WTC11 (cell line): ENCODE measurements at regions not wholly inside any gene's neighbourhood (a gene's known extent, or its start where the extent isn't known, plus 50 kb on each side); places are given as distances from the start of the nearest gene placed in this dataset.
A peak's percentile ranks its signal among the peaks of the same experiment; 100 is the strongest.

Source experiments
- CTCF ChIP-seq: fragments of 200-600 bp; IDR thresholded peaks from 2 replicates; pipeline ENCODE4 v1.8.0; 2022; ENCODE audit warnings: antibody characterized with exemption
- ELF4 ChIP-seq: sonication (generic); formaldehyde crosslinking; IDR thresholded peaks from 2 replicates; pipeline ENCODE4 v1.8.1; 2022; ENCODE audit warnings: low read depth, mild to moderate bottlenecking, moderate library complexity, missing genetic modification reagents
- ERG ChIP-seq: fragments of 250-450 bp; sonication (Bioruptor Pico); IDR thresholded peaks from 2 replicates; pipeline ENCODE4 v1.8.0; 2021; ENCODE audit warnings: mild to moderate bottlenecking
- FOXJ3 ChIP-seq: sonication (generic); formaldehyde crosslinking; IDR thresholded peaks from 2 replicates; pipeline ENCODE4 v1.9.0; 2021; ENCODE audit warnings: missing genetic modification reagents, mild to moderate bottlenecking, borderline replicate concordance
- FOXP1 ChIP-seq: sonication (generic); formaldehyde crosslinking; IDR thresholded peaks from 2 replicates; pipeline ENCODE4 v1.8.0; 2022; ENCODE audit warnings: missing genetic modification reagents, mild to moderate bottlenecking, moderate library complexity, borderline replicate concordance
- JAZF1 ChIP-seq: fragments of 250-450 bp; sonication (Bioruptor Pico); IDR thresholded peaks from 2 replicates; pipeline ENCODE4 v1.9.0; 2021; ENCODE audit warnings: moderate library complexity, mild to moderate bottlenecking, inconsistent platforms
- JUN ChIP-seq: sonication (generic); formaldehyde crosslinking; IDR thresholded peaks from 2 replicates; pipeline ENCODE4 v1.8.0; 2023; ENCODE audit warnings: mild to moderate bottlenecking, missing genetic modification reagents
- KAT7 ChIP-seq: sonication (generic); formaldehyde crosslinking; IDR thresholded peaks from 2 replicates; pipeline ENCODE4 v1.8.1; 2023; ENCODE audit warnings: missing genetic modification reagents, mild to moderate bottlenecking, borderline replicate concordance
- MAX ChIP-seq: sonication (generic); formaldehyde crosslinking; IDR thresholded peaks from 2 replicates; pipeline ENCODE4 v1.8.0; 2022; ENCODE audit warnings: mild to moderate bottlenecking, missing genetic modification reagents
- NFE2L1 ChIP-seq: sonication (generic); formaldehyde crosslinking; IDR thresholded peaks from 2 replicates; pipeline ENCODE4 v1.8.1; 2023; ENCODE audit warnings: missing genetic modification reagents
- NFYB ChIP-seq: sonication (generic); formaldehyde crosslinking; conservative IDR thresholded peaks from 2 replicates; pipeline ENCODE4 v1.8.0; 2022; ENCODE audit warnings: low read depth, missing genetic modification reagents
- TEAD1 ChIP-seq: sonication (generic); formaldehyde crosslinking; IDR thresholded peaks from 2 replicates; pipeline ENCODE4 v1.8.0; 2022; ENCODE audit warnings: mild to moderate bottlenecking, missing genetic modification reagents
- ZNF121 ChIP-seq: sonication (generic); formaldehyde crosslinking; IDR thresholded peaks from 2 replicates; pipeline ENCODE4 v1.8.0; 2023; ENCODE audit warnings: missing genetic modification reagents
- ZNF219 ChIP-seq: sonication (generic); formaldehyde crosslinking; IDR thresholded peaks from 2 replicates; pipeline ENCODE4 v1.8.0; 2023; ENCODE audit warnings: missing genetic modification reagents, mild to moderate bottlenecking, borderline replicate concordance
- ZNF317 ChIP-seq: sonication (generic); formaldehyde crosslinking; IDR thresholded peaks from 2 replicates; pipeline ENCODE4 v1.8.1; 2023; ENCODE audit warnings: low read depth, mild to moderate bottlenecking, moderate library complexity, missing genetic modification reagents, borderline replicate concordance
- ZNF396 ChIP-seq: fragments of 250-450 bp; sonication (Bioruptor Pico); IDR thresholded peaks from 2 replicates; pipeline ENCODE4 v1.8.0; 2021; ENCODE audit warnings: mild to moderate bottlenecking, moderate library complexity, borderline replicate concordance
- ZNF416 ChIP-seq: fragments of 250-450 bp; sonication (Bioruptor Pico); IDR thresholded peaks from 2 replicates; pipeline ENCODE4 v1.9.0; 2021; ENCODE audit warnings: mild to moderate bottlenecking, inconsistent platforms
- ZNF423 ChIP-seq: fragments of 250-450 bp; sonication (Bioruptor Pico); IDR thresholded peaks from 2 replicates; pipeline ENCODE4 v2.1.2; 2022; ENCODE audit warnings: mild to moderate bottlenecking, moderate library complexity
- ZNF425 ChIP-seq: fragments of 250-450 bp; sonication (Bioruptor Pico); conservative IDR thresholded peaks from 2 replicates; pipeline ENCODE4 v1.9.0; 2021; ENCODE audit warnings: mild to moderate bottlenecking
- TF ChIP-seq, protein P1 (sequence below): sonication (generic); formaldehyde crosslinking; IDR thresholded peaks from 2 replicates; pipeline ENCODE4 v1.8.0; 2022; ENCODE audit warnings: mild to moderate bottlenecking, missing genetic modification reagents
- TF ChIP-seq, protein P2 (sequence below): sonication (generic); formaldehyde crosslinking; IDR thresholded peaks from 2 replicates; pipeline ENCODE4 v1.8.0; 2022; ENCODE audit warnings: mild to moderate bottlenecking, missing genetic modification reagents
- TF ChIP-seq, protein P3 (sequence below): sonication (generic); formaldehyde crosslinking; IDR thresholded peaks from 2 replicates; pipeline ENCODE4 v1.8.0; 2023; ENCODE audit warnings: mild to moderate bottlenecking, missing genetic modification reagents

GRCh38 chr3:194070634-194071409, 65.1 kb upstream of the HES1 start (continued):
- TF ChIP-seq MAX (CRISPR knock-in tag) (peak; percentile 98), ZNF396 (CRISPR knock-in tag) (no peak), ZNF317 (CRISPR knock-in tag) (no peak), ZNF425 (CRISPR knock-in tag) (no peak), KAT7 (CRISPR knock-in tag) (0 out of 2 replicates have a peak, but pooled peaks have one; percentile 24), TEAD1 (CRISPR knock-in tag) (peak; percentile 93), CTCF (no peak), ZNF219 (CRISPR knock-in tag) (no peak), ELF4 (CRISPR knock-in tag) (0 out of 2 replicates have a peak, but pooled peaks have one; percentile 25), NFYB (CRISPR knock-in tag) (0 out of 2 replicates have a peak, but pooled peaks have one; percentile 10), FOXP1 (CRISPR knock-in tag) (peak; percentile 98), JUN (CRISPR knock-in tag) (peak; percentile 74; the same call in 1 of the 2 replicates), JAZF1 (CRISPR knock-in tag) (no peak), FOXJ3 (CRISPR knock-in tag) (no peak), ZNF121 (no peak), ERG (CRISPR knock-in tag) (no peak), NFE2L1 (peak; percentile 76; the same call in 1 of the 2 replicates), ZNF416 (CRISPR knock-in tag) (no peak), ZNF423 (CRISPR knock-in tag) (no peak)
- TF ChIP-seq, protein P1, sequence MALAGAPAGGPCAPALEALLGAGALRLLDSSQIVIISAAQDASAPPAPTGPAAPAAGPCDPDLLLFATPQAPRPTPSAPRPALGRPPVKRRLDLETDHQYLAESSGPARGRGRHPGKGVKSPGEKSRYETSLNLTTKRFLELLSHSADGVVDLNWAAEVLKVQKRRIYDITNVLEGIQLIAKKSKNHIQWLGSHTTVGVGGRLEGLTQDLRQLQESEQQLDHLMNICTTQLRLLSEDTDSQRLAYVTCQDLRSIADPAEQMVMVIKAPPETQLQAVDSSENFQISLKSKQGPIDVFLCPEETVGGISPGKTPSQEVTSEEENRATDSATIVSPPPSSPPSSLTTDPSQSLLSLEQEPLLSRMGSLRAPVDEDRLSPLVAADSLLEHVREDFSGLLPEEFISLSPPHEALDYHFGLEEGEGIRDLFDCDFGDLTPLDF (CRISPR knock-in tag), result peak; percentile 70; the same call in 1 of the 2 replicates
- TF ChIP-seq, protein P2, sequence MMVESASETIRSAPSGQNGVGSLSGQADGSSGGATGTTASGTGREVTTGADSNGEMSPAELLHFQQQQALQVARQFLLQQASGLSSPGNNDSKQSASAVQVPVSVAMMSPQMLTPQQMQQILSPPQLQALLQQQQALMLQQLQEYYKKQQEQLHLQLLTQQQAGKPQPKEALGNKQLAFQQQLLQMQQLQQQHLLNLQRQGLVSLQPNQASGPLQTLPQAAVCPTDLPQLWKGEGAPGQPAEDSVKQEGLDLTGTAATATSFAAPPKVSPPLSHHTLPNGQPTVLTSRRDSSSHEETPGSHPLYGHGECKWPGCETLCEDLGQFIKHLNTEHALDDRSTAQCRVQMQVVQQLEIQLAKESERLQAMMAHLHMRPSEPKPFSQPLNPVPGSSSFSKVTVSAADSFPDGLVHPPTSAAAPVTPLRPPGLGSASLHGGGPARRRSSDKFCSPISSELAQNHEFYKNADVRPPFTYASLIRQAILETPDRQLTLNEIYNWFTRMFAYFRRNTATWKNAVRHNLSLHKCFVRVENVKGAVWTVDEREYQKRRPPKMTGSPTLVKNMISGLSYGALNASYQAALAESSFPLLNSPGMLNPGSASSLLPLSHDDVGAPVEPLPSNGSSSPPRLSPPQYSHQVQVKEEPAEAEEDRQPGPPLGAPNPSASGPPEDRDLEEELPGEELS (CRISPR knock-in tag), result peak; percentile 93; the same call in 1 of the 2 replicates
- TF ChIP-seq, protein P3, sequence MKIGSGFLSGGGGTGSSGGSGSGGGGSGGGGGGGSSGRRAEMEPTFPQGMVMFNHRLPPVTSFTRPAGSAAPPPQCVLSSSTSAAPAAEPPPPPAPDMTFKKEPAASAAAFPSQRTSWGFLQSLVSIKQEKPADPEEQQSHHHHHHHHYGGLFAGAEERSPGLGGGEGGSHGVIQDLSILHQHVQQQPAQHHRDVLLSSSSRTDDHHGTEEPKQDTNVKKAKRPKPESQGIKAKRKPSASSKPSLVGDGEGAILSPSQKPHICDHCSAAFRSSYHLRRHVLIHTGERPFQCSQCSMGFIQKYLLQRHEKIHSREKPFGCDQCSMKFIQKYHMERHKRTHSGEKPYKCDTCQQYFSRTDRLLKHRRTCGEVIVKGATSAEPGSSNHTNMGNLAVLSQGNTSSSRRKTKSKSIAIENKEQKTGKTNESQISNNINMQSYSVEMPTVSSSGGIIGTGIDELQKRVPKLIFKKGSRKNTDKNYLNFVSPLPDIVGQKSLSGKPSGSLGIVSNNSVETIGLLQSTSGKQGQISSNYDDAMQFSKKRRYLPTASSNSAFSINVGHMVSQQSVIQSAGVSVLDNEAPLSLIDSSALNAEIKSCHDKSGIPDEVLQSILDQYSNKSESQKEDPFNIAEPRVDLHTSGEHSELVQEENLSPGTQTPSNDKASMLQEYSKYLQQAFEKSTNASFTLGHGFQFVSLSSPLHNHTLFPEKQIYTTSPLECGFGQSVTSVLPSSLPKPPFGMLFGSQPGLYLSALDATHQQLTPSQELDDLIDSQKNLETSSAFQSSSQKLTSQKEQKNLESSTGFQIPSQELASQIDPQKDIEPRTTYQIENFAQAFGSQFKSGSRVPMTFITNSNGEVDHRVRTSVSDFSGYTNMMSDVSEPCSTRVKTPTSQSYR (CRISPR knock-in tag), result no peak
